ENCODE measurements at regions not wholly inside any gene's neighbourhood (a gene's known extent, or its start where the extent isn't known, plus 50 kb on each side); places are given as distances from the start of the nearest gene placed in this dataset.
"Not testable (repeated sequence)": the region's sequence is repeated elsewhere in the genome, so short reads cannot be mapped to it uniquely, and the experiment has no call there.

- Mint-ChIP-seq H3K4me3 (no peak overlapping the region), H3K4me1 (ENCODE audit: unreplicated experiment) (no peaks in the 10 kb centered on the region), H3K36me3 (no peaks in the 10 kb centered on the region), H3K27ac (no peak overlapping the region), H3K9me3 (no peaks in the 10 kb centered on the region), H3K27me3 (peaks cover 31% of the 10 kb centered on the region)
- no peak for TF ChIP-seq CTCF (conservative IDR thresholded peaks at IDR 0.05)
- DNase-seq (ENCODE audit: extremely low spot score, unreplicated experiment), result no peak
These were observed 65.6 kb upstream of the TCL1B start for GRCh38 chr14:95620659-95621059.

- no peak overlapping the region for H3K4me3 Mint-ChIP-seq
- H3K27me3 Mint-ChIP-seq, result peaks cover 28% of the 10 kb centered on the region
- no peak for DNase-seq (ENCODE audit: extremely low spot score, unreplicated experiment)
- no peaks in the 10 kb centered on the region for H3K36me3 Mint-ChIP-seq
- no peaks in the 10 kb centered on the region for H3K9me3 Mint-ChIP-seq
- H3K4me1 Mint-ChIP-seq (ENCODE audit: unreplicated experiment), result no peaks in the 10 kb centered on the region
- H3K27ac Mint-ChIP-seq, result no peak overlapping the region
- TF ChIP-seq CTCF (conservative IDR thresholded peaks at IDR 0.05), result no peak
These were observed 63.0 kb upstream of the TCL1B start for GRCh38 chr14:95623195-95623594.

- DNase-seq (ENCODE audit: extremely low spot score, unreplicated experiment); H3K9me3 Mint-ChIP-seq; H3K4me1 Mint-ChIP-seq (ENCODE audit: unreplicated experiment); H3K36me3 Mint-ChIP-seq; H3K27ac Mint-ChIP-seq; H3K4me3 Mint-ChIP-seq: not testable (repeated sequence)
- H3K27me3 Mint-ChIP-seq, result peaks cover 34% of the 10 kb centered on the region
These were observed 60.5 kb upstream of the TCL1B start for GRCh38 chr14:95625710-95626109.

- H3K27me3 Mint-ChIP-seq, result peaks cover 5% of the 10 kb centered on the region
- no peaks in the 10 kb centered on the region for H3K9me3 Mint-ChIP-seq
- H3K36me3 Mint-ChIP-seq, result no peaks in the 10 kb centered on the region
- peak overlapping the region; percentile 69 for H3K27ac Mint-ChIP-seq
- no peak for TF ChIP-seq CTCF (conservative IDR thresholded peaks at IDR 0.05)
- no peak for DNase-seq (ENCODE audit: extremely low spot score, unreplicated experiment)
- H3K4me3 Mint-ChIP-seq, result no peak overlapping the region
- no peaks in the 10 kb centered on the region for H3K4me1 Mint-ChIP-seq (ENCODE audit: unreplicated experiment)
These were observed 51.2 kb upstream of the TCL1B start for GRCh38 chr14:95635051-95635450.
